ENCODE measurements at regions not wholly inside any gene's neighbourhood (a gene's known extent, or its start where the extent isn't known, plus 50 kb on each side); places are given as distances from the start of the nearest gene placed in this dataset.

DNA sequence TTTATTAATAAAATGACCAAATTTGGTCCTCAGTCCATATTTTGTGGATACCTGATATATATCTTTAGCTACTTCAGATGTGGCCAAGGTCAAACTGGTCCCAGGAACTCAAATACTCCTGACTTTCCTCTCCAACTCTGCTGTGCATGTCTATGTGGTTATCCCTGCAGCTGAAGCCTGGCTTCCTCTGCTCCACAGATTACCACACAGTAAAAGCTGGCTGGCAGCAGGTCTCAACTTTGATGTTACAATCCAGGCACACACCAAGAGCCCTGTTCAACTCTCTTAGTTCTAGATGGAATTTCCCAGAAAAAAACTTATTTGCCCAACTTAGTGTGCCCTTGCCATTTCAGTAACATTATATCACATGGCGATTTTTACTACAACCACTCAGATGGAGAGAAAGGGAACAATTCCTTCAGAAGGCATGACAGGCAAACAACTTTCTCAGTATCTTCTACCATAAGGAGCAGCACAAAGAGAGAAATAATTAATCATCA, 479.5 kb downstream of the PLPP3 start:
- no peak overlapping the region for H3K27ac ChIP-seq (ENCODE audit: low read depth in 2 of 2, low read length in 2 of 2)
- H3K4me1 ChIP-seq (ENCODE audit: control insufficient read depth in 2 of 3, insufficient read depth in 2 of 3, low read depth in 1 of 3, low read length in 3 of 3), result no peaks in the 10 kb centered on the region
- H3K9me3 ChIP-seq (ENCODE audit: control insufficient read depth in 2 of 3, insufficient read depth in 1 of 3, low read length in 3 of 3), result peaks cover 0 to 7% (median 0%) of the 10 kb centered on the region in 3 donors
- TF ChIP-seq, protein P1, sequence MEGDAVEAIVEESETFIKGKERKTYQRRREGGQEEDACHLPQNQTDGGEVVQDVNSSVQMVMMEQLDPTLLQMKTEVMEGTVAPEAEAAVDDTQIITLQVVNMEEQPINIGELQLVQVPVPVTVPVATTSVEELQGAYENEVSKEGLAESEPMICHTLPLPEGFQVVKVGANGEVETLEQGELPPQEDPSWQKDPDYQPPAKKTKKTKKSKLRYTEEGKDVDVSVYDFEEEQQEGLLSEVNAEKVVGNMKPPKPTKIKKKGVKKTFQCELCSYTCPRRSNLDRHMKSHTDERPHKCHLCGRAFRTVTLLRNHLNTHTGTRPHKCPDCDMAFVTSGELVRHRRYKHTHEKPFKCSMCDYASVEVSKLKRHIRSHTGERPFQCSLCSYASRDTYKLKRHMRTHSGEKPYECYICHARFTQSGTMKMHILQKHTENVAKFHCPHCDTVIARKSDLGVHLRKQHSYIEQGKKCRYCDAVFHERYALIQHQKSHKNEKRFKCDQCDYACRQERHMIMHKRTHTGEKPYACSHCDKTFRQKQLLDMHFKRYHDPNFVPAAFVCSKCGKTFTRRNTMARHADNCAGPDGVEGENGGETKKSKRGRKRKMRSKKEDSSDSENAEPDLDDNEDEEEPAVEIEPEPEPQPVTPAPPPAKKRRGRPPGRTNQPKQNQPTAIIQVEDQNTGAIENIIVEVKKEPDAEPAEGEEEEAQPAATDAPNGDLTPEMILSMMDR (IDR thresholded peaks at IDR 0.05; ENCODE audit: borderline replicate concordance, extremely low read depth, insufficient read depth), result no peak
- H3K36me3 ChIP-seq (ENCODE audit: control insufficient read depth in 2 of 3, insufficient read depth in 3 of 3, low read length in 3 of 3), result no peaks in the 10 kb centered on the region
- no peak overlapping the region for H3K4me3 ChIP-seq (ENCODE audit: low read length in 3 of 3)
- H3K27me3 ChIP-seq (ENCODE audit: control insufficient read depth, insufficient read depth, low read length), result no peaks in the 10 kb centered on the region
- intact Hi-C loops (cut with DNase I), result no loop called here
- DNase-seq, result no peak
- H3K9ac ChIP-seq (ENCODE audit: low read length in 3 of 3), result no peak overlapping the region
- no peak for FAIRE-seq

DNA sequence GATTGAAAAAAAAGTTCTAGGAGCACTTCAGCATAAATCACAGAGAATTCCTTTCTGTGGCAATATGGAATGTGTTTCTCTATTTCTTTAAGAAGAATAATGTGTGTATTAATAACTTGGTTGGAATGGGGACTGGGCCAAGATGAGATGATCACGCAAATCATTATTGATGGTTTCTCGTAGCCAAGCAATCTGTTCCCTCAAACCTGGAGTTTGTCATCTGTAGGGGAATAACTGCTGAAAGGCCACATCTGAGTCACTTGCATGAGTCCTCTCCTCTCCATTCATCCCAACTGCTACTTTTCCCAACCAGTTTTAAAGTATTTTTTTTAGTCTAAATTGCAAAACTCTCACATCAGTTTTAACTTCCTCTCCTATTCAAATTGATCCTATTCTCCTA, 480.4 kb downstream of the PLPP3 start:
- FAIRE-seq, result no peak
- no peak overlapping the region for H3K9ac ChIP-seq (ENCODE audit: low read length in 3 of 3)
- TF ChIP-seq, protein P1 (IDR thresholded peaks at IDR 0.05; ENCODE audit: borderline replicate concordance, extremely low read depth, insufficient read depth), result no peak

DNA sequence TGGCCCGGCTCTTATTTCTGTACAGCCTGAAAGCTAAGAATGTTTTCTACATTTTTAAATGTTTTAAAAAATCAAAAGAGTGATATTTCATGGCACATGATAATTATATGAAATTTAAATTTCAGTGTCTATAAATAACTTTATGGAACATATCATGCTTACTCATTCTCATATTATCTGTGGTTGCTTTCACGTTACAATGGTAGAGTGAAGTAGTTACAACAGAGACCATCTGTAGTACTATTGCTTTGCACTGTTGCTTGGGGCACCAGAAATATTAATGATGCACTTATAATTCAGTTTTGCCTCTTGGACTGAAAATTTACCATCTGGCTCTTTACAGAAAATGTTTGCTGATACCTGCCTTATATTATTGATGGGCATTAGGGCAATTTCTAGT, 481.6 kb downstream of the PLPP3 start:
- H3K27ac ChIP-seq (ENCODE audit: low read depth in 2 of 2, low read length in 2 of 2), result no peak overlapping the region
- no peak overlapping the region for H3K4me3 ChIP-seq (ENCODE audit: low read length in 3 of 3)
- H3K27me3 ChIP-seq (ENCODE audit: control insufficient read depth, insufficient read depth, low read length), result no peaks in the 10 kb centered on the region
- intact Hi-C loops (cut with DNase I), result no loop called here
- no peak overlapping the region for H3K9ac ChIP-seq (ENCODE audit: low read length in 3 of 3)
- TF ChIP-seq, protein P1 (IDR thresholded peaks at IDR 0.05; ENCODE audit: borderline replicate concordance, extremely low read depth, insufficient read depth), result no peak
- no peak for FAIRE-seq
- no peak for DNase-seq
- H3K4me1 ChIP-seq (ENCODE audit: control insufficient read depth in 2 of 3, insufficient read depth in 2 of 3, low read depth in 1 of 3, low read length in 3 of 3), result no peaks in the 10 kb centered on the region
- H3K9me3 ChIP-seq (ENCODE audit: control insufficient read depth in 2 of 3, insufficient read depth in 1 of 3, low read length in 3 of 3), result no peaks in the 10 kb centered on the region
- H3K36me3 ChIP-seq (ENCODE audit: control insufficient read depth in 2 of 3, insufficient read depth in 3 of 3, low read length in 3 of 3), result no peaks in the 10 kb centered on the region

More for the DNA sequence above, 480.4 kb downstream of the PLPP3 start:
- DNase-seq, result no peak
- intact Hi-C loops (cut with DNase I), result no loop called here
- no peak overlapping the region for H3K4me3 ChIP-seq (ENCODE audit: low read length in 3 of 3)
- H3K36me3 ChIP-seq (ENCODE audit: control insufficient read depth in 2 of 3, insufficient read depth in 3 of 3, low read length in 3 of 3), result no peaks in the 10 kb centered on the region
- no peaks in the 10 kb centered on the region for H3K27me3 ChIP-seq (ENCODE audit: control insufficient read depth, insufficient read depth, low read length)
- H3K27ac ChIP-seq (ENCODE audit: low read depth in 2 of 2, low read length in 2 of 2), result no peak overlapping the region
- no peaks in the 10 kb centered on the region for H3K4me1 ChIP-seq (ENCODE audit: control insufficient read depth in 2 of 3, insufficient read depth in 2 of 3, low read depth in 1 of 3, low read length in 3 of 3)
- no peaks in the 10 kb centered on the region for H3K9me3 ChIP-seq (ENCODE audit: control insufficient read depth in 2 of 3, insufficient read depth in 1 of 3, low read length in 3 of 3)

All from kidney (tissue), 13 donors.